ENCODE measurements at regions not wholly inside any gene's neighbourhood (a gene's known extent, or its start where the extent isn't known, plus 50 kb on each side); places are given as distances from the start of the nearest gene placed in this dataset.

DNA sequence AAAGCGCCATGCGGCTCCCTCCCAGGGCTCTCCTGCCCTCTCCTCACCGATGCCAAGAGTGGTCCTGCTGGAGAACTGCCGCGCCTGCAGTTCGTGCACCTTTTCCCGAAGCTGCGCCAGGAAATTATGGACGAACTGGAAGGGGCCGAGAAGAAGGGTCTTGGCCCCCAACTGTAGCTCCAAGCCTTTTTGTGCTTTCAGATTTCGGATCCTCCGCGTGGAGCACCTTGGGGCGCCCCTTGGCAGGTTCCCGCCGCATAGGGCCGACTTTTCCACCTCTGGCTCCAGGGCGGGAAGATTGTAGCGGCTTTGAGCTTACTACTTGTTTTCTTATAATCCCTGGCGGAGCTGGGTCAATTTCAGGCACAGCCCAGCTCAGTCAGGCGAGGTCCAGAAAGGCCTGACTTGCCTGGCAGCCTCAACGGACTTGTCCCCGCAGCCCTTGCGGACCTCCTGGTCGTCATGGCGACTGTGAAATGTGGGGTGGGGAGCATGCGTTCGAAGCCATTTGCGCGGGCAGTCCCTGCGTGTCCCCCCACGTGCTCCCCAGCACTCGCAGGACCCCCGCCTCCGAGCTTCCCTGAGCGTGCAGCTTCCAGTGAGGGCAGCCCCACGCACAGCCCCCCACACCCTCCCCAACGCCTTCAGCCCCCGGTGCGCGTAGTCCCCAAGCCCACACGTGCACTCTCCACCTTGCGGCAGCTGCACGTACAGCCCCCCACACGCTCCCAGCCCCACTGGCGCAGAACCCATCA is 129.9 kb downstream of the KBTBD2 start:
- TF ChIP-seq POLR2A (IDR thresholded peaks at IDR 0.05; ENCODE audit: borderline replicate concordance, extremely low read depth, insufficient read depth, insufficient read length) (no peak), CTCF (IDR thresholded peaks at IDR 0.05 in 2 of 3, conservative IDR thresholded peaks at IDR 0.05 in 1 of 3; ENCODE audit: borderline replicate concordance in 1 of 3, insufficient read depth in 1 of 3, low read depth in 2 of 3, low read length in 2 of 3) (no peak), JUND (IDR thresholded peaks at IDR 0.05) (no peak), YY1 (IDR thresholded peaks at IDR 0.05; ENCODE audit: extremely low read depth, insufficient replicate concordance, low read depth, low read length) (no peak), EZH2 (IDR thresholded peaks at IDR 0.05) (no peak), CEBPB (IDR thresholded peaks at IDR 0.05; ENCODE audit: low read depth) (no peak), ZFX (IDR thresholded peaks at IDR 0.05) (no peak), SIN3A (IDR thresholded peaks at IDR 0.05; ENCODE audit: low read depth) (no peak), TCF7L2 (IDR thresholded peaks at IDR 0.05; ENCODE audit: borderline replicate concordance, extremely low read depth, insufficient read depth, insufficient read length) (no peak), SP1 (IDR thresholded peaks at IDR 0.05; ENCODE audit: low read depth) (no peak), POLR2AphosphoS5 (IDR thresholded peaks at IDR 0.05; ENCODE audit: low read depth, low read length) (no peak)
- TF ChIP-seq, protein P1, sequence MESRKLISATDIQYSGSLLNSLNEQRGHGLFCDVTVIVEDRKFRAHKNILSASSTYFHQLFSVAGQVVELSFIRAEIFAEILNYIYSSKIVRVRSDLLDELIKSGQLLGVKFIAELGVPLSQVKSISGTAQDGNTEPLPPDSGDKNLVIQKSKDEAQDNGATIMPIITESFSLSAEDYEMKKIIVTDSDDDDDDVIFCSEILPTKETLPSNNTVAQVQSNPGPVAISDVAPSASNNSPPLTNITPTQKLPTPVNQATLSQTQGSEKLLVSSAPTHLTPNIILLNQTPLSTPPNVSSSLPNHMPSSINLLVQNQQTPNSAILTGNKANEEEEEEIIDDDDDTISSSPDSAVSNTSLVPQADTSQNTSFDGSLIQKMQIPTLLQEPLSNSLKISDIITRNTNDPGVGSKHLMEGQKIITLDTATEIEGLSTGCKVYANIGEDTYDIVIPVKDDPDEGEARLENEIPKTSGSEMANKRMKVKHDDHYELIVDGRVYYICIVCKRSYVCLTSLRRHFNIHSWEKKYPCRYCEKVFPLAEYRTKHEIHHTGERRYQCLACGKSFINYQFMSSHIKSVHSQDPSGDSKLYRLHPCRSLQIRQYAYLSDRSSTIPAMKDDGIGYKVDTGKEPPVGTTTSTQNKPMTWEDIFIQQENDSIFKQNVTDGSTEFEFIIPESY (IDR thresholded peaks at IDR 0.05; ENCODE audit: extremely low read depth, insufficient replicate concordance, low read length): no peak
